ENCODE measurements at regions not wholly inside any gene's neighbourhood (a gene's known extent, or its start where the extent isn't known, plus 50 kb on each side); places are given as distances from the start of the nearest gene placed in this dataset.

GRCh38 chr2:207223051-207223450 is 57.3 kb upstream of the KLF7 start:
- Histone ChIP-seq H3K36me3 (no peaks in the 10 kb centered on the region), H3K4me1 (peaks cover 5 to 7% of the 10 kb centered on the region in 2 donors), H3K27ac (no peak overlapping the region), H3K27me3 (no peaks in the 10 kb centered on the region), H3K9me3 (no peaks in the 10 kb centered on the region), H3K4me3 (no peak overlapping the region)
- DNase-seq (ENCODE audit: low spot score in 2 of 2): no peak
- no peak for TF ChIP-seq CTCF (IDR thresholded peaks at IDR 0.05)
- intact Hi-C loops (cut with DNase I): no loop called here

- Histone ChIP-seq H3K4me1 (peaks cover 5 to 7% of the 10 kb centered on the region in 2 donors), H3K27me3 (no peaks in the 10 kb centered on the region), H3K27ac (peak overlapping the region; percentile 7 to 36)
These were observed 58.6 kb upstream of the KLF7 start for GRCh38 chr2:207224381-207224780.

GRCh38 chr2:207224791-207225482 is 59.2 kb upstream of the KLF7 start:
- H3K4me1 ChIP-seq: peaks cover 5 to 7% of the 10 kb centered on the region in 2 donors
- no peaks in the 10 kb centered on the region for H3K36me3 ChIP-seq
- no peaks in the 10 kb centered on the region for H3K27me3 ChIP-seq
- no peak for DNase-seq (ENCODE audit: low spot score in 2 of 2)
- TF ChIP-seq CTCF (IDR thresholded peaks at IDR 0.05): no peak
- peak overlapping the region; percentile 7 to 36 for H3K27ac ChIP-seq
- no peaks in the 10 kb centered on the region for H3K9me3 ChIP-seq
- H3K4me3 ChIP-seq: no peak overlapping the region
- intact Hi-C loops (cut with DNase I): no loop called here

More at GRCh38 chr2:207224381-207224780, 58.6 kb upstream of the KLF7 start:
- Histone ChIP-seq H3K36me3 (no peaks in the 10 kb centered on the region), H3K9me3 (no peaks in the 10 kb centered on the region), H3K4me3 (no peak overlapping the region)
- no peak for DNase-seq (ENCODE audit: low spot score in 2 of 2)
- no peak for TF ChIP-seq CTCF (IDR thresholded peaks at IDR 0.05)
- intact Hi-C loops (cut with DNase I): no loop called here

- no peaks in the 10 kb centered on the region for H3K27me3 ChIP-seq
- H3K36me3 ChIP-seq: no peaks in the 10 kb centered on the region
- intact Hi-C loops (cut with DNase I): no loop called here
- H3K9me3 ChIP-seq: no peaks in the 10 kb centered on the region
- no peak overlapping the region for H3K27ac ChIP-seq
- DNase-seq (ENCODE audit: low spot score in 2 of 2): no peak
- no peak for TF ChIP-seq CTCF (IDR thresholded peaks at IDR 0.05)
- peaks cover 5 to 7% of the 10 kb centered on the region in 2 donors for H3K4me1 ChIP-seq
- no peak overlapping the region for H3K4me3 ChIP-seq
These were observed 60.0 kb upstream of the KLF7 start for GRCh38 chr2:207225773-207226172.

GRCh38 chr2:207226243-207226642 is 60.5 kb upstream of the KLF7 start:
- intact Hi-C loops (cut with DNase I): no loop called here
- Histone ChIP-seq H3K36me3 (no peaks in the 10 kb centered on the region), H3K4me1 (peaks cover 5 to 7% of the 10 kb centered on the region in 2 donors), H3K4me3 (no peak overlapping the region), H3K9me3 (no peaks in the 10 kb centered on the region), H3K27ac (no peak overlapping the region), H3K27me3 (no peaks in the 10 kb centered on the region)
- TF ChIP-seq CTCF (IDR thresholded peaks at IDR 0.05): no peak
- no peak for DNase-seq (ENCODE audit: low spot score in 2 of 2)

Measured in ascending aorta (tissue), 2 donors.